HCT116 (cell line): ENCODE measurements at regions not wholly inside any gene's neighbourhood (a gene's known extent, or its start where the extent isn't known, plus 50 kb on each side); places are given as distances from the start of the nearest gene placed in this dataset.

Experiments used
- ATAC-seq: fragments of 200-7000 bp; cut with Tn5 transposase; 2 replicates; pipeline ENCODE4 v1.9.1; 2020; ENCODE audit warnings: mild to moderate bottlenecking, moderate library complexity
- BruUV-seq: library from RNA; stranded (reverse); fragments of 400-500 nt; replicated peaks from 2 replicates; lab custom pipeline; 2021; lab: Mats Ljungman, UMichigan
- CTCF ChIA-PET: fragments of 300-600 bp; sonication (Branson Sonifier 250); formaldehyde crosslinking; loops from one replicate; lab custom pipeline; 2021; ENCODE audit warnings: antibody characterized with exemption; lab: Charles Lee
- POLR2A ChIA-PET: fragments of 300-600, 350-600 bp; sonication (Branson Sonifier 250); formaldehyde crosslinking; loops from one replicate; lab custom pipeline; 2021; ENCODE audit warnings: antibody characterized with exemption; lab: Charles Lee
- RAD21 ChIA-PET, 2 experiments: fragments of 300-600 bp; sonication (Branson Sonifier 250); formaldehyde crosslinking; loops; one replicate each; lab custom pipeline; 2023; ENCODE audit warnings: low total read pairs in 2 of 2; ENCODE audit not compliant: uncharacterized antibody in 2 of 2, unreplicated experiment in 2 of 2, low non-redundant PET in 1 of 2; lab: Charles Lee
- DNase-seq: peaks from one replicate; pipeline ENCODE4 v3.0.0-alpha.2; 2010; ENCODE audit warnings: low read depth, low spot score
- H2AFZ ChIP-seq: fragments of 200-600 bp; shearing (Covaris generic), sonication (generic); 2 replicates; pipeline ENCODE4 v1.6.1; 2017; ENCODE audit warnings: low read depth, mixed run types, mixed read lengths, antibody characterized with exemption, low read length; ENCODE audit not compliant: poor library complexity, severe bottlenecking
- H3K27ac ChIP-seq: 2 replicates; pipeline ENCODE4 v1.5.1; 2012; ENCODE audit warnings: low read depth, low read length
- H3K27me3 ChIP-seq: fragments of 200-600 bp; sonication (generic); 2 replicates; pipeline ENCODE4 v1.6.1; 2016; ENCODE audit warnings: mixed run types, low read length, mixed read lengths; ENCODE audit not compliant: insufficient read depth
- H3K36me3 ChIP-seq, 2 experiments: fragments of 200-500 bp in 1 of 2; fragments of 200-600 bp in 1 of 2; sonication (Bioruptor generic) in 1 of 2; sonication (generic) in 1 of 2; 2 replicates each; pipeline versions ENCODE4 v1.5.1 to v1.6.1; 2014 to 2016; ENCODE audit warnings: low read length in 2 of 2, inconsistent platforms in 1 of 2, mixed read lengths in 1 of 2, mixed run types in 1 of 2; ENCODE audit not compliant: insufficient read depth in 2 of 2, control insufficient read depth in 1 of 2
- H3K4me1 ChIP-seq, 2 experiments: fragments of 200-600 bp in 1 of 2; sonication (generic) in 1 of 2; 2 replicates each; pipeline versions ENCODE4 v1.5.1 to v1.6.1; 2012 to 2017; ENCODE audit warnings: low read length in 2 of 2, inconsistent platforms in 1 of 2, mild to moderate bottlenecking in 1 of 2, mixed read lengths in 1 of 2, mixed run types in 1 of 2, moderate library complexity in 1 of 2; ENCODE audit not compliant: insufficient read depth in 2 of 2, control insufficient read depth in 1 of 2
- H3K4me2 ChIP-seq: fragments of 200-600 bp; sonication (generic); 2 replicates; pipeline ENCODE4 v1.6.1; 2017; ENCODE audit warnings: mixed run types, low read length, mixed read lengths
- H3K4me3 ChIP-seq, 2 experiments: fragments of 200-600 bp in 1 of 2; sonication (generic) in 1 of 2; replicated peaks in 1 of 2; 2 replicates each; pipeline ENCODE4 v1.5.1; 2011 to 2016; ENCODE audit warnings: low read length in 2 of 2, control low read depth in 1 of 2, low read depth in 1 of 2, mild to moderate bottlenecking in 1 of 2, mixed read lengths in 1 of 2, mixed run types in 1 of 2
- H3K79me2 ChIP-seq: fragments of 200-600 bp; sonication (generic); 2 replicates; pipeline ENCODE4 v1.6.1; 2017; ENCODE audit warnings: mild to moderate bottlenecking, mixed run types, low read length, moderate library complexity, mixed read lengths; ENCODE audit not compliant: insufficient read depth
- H3K9ac ChIP-seq: fragments of 200-600 bp; sonication (generic); 2 replicates; pipeline ENCODE4 v1.6.1; 2016; ENCODE audit warnings: low read length, mixed read lengths
- H3K9me2 ChIP-seq: fragments of 200-600 bp; sonication (generic), shearing (Covaris generic); 2 replicates; pipeline ENCODE4 v1.6.1; 2017; ENCODE audit warnings: mixed run types, mild to moderate bottlenecking, moderate library complexity; ENCODE audit not compliant: insufficient read depth
- H3K9me3 ChIP-seq, 2 experiments: fragments of 200-500 bp in 1 of 2; fragments of 200-600 bp in 1 of 2; sonication (Bioruptor generic) in 1 of 2; sonication (generic) in 1 of 2; 2 replicates each; pipeline ENCODE4 v1.6.1; 2014 to 2017; ENCODE audit warnings: low read length in 2 of 2, mixed read lengths in 2 of 2, inconsistent platforms in 1 of 2, low read depth in 1 of 2, mild to moderate bottlenecking in 1 of 2, mixed run types in 1 of 2, moderate library complexity in 1 of 2; ENCODE audit not compliant: control insufficient read depth in 1 of 2, insufficient read depth in 1 of 2
- H4K20me1 ChIP-seq: fragments of 200-600 bp; sonication (generic), shearing (Covaris generic); 2 replicates; pipeline ENCODE4 v1.6.1; 2017; ENCODE audit warnings: mixed run types, mild to moderate bottlenecking, moderate library complexity; ENCODE audit not compliant: insufficient read depth
- CBX3 ChIP-seq: IDR thresholded peaks from 2 replicates; pipeline ENCODE4 v1.6.1; 2012; ENCODE audit warnings: low read depth
- CEBPB ChIP-seq: IDR thresholded peaks from 2 replicates; pipeline ENCODE4 v1.6.1; 2012; ENCODE audit warnings: low read depth
- ELF1 ChIP-seq: IDR thresholded peaks from 2 replicates; pipeline ENCODE4 v1.6.1; 2012; ENCODE audit warnings: low read depth, borderline replicate concordance
- EZH2 ChIP-seq: fragments of 200-600 bp; sonication (generic); IDR thresholded peaks from 2 replicates; pipeline ENCODE4 v1.6.1; 2017; ENCODE audit warnings: antibody characterized with exemption, mixed run types
- EZH2phosphoT487 ChIP-seq: fragments of 200-600 bp; IDR thresholded peaks from 2 replicates; pipeline ENCODE4 v1.6.1; 2018; ENCODE audit warnings: antibody characterized with exemption, borderline replicate concordance
- JUND ChIP-seq: IDR thresholded peaks from 2 replicates; pipeline ENCODE4 v1.6.1; 2012
- POLR2AphosphoS5 ChIP-seq: IDR thresholded peaks from 2 replicates; pipeline ENCODE4 v1.6.1; 2011; ENCODE audit warnings: mild to moderate bottlenecking, low read depth, low read length, moderate library complexity
- RAD21 ChIP-seq: IDR thresholded peaks from 2 replicates; pipeline ENCODE4 v1.6.1; 2012; ENCODE audit warnings: low read depth, mild to moderate bottlenecking
- SIN3A ChIP-seq: IDR thresholded peaks from 2 replicates; pipeline ENCODE4 v1.6.1; 2012; ENCODE audit warnings: low read depth
- SP1 ChIP-seq: IDR thresholded peaks from 2 replicates; pipeline ENCODE4 v1.6.1; 2012; ENCODE audit warnings: low read depth
- SRF ChIP-seq: IDR thresholded peaks from 2 replicates; pipeline ENCODE4 v1.6.1; 2012; ENCODE audit warnings: low read depth
- TCF7L2 ChIP-seq: IDR thresholded peaks from 2 replicates; pipeline ENCODE4 v1.7.0; 2011; ENCODE audit warnings: borderline replicate concordance, inconsistent platforms; ENCODE audit not compliant: insufficient read depth, insufficient read length; ENCODE audit errors: extremely low read depth
- YY1 ChIP-seq: IDR thresholded peaks from 2 replicates; pipeline ENCODE4 v1.6.1; 2011; ENCODE audit warnings: low read length, low read depth, moderate library complexity, mild to moderate bottlenecking; ENCODE audit not compliant: insufficient replicate concordance; ENCODE audit errors: extremely low read depth
- ZFX ChIP-seq: fragments of 450-650 bp; IDR thresholded peaks from 2 replicates; pipeline ENCODE4 v1.6.1; 2017
- intact Hi-C: fragments of 100-400 bp; cut with micrococcal nuclease; formaldehyde crosslinking; loops from 2 replicates; pipeline ENCODE4 v1.10.0; 2022
- TF ChIP-seq, protein P1 (sequence below): IDR thresholded peaks from 2 replicates; pipeline ENCODE4 v1.6.1; 2012
- TF ChIP-seq, protein P2 (sequence below): IDR thresholded peaks from 2 replicates; pipeline ENCODE4 v1.6.1; 2012; ENCODE audit warnings: low read depth
- TF ChIP-seq, protein P3 (sequence below): IDR thresholded peaks from 2 replicates; pipeline ENCODE4 v1.6.1; 2011; ENCODE audit warnings: mild to moderate bottlenecking, low read length, moderate library complexity; ENCODE audit not compliant: insufficient replicate concordance; ENCODE audit errors: extremely low read depth

DNA sequence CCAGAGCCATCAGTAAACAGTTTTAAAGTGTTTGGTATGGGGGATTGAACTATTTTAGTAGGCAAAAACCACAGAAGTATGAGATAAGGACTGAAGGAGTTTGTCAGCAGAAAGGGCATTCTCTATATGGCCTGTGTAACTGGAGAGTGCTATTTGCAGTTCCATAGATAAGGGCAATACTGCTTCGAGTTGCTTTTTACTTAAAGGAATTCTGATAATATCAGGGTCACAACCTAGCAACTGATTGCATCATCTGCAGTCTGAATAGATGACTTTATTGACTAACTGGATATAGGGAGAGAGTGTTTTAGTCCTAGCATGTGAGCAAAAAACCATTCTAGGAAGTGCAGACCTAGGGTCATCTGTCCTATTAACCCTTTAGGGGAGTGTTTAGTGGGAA is 645.2 kb upstream of the PTPRD start:
- Histone ChIP-seq H3K36me3 (no peaks in the 10 kb centered on the region), H3K4me2 (no peak overlapping the region), H2AFZ (no peak overlapping the region), H3K4me1 (no peaks in the 10 kb centered on the region), H3K27ac (no peak overlapping the region), H4K20me1 (no peaks in the 10 kb centered on the region), H3K9me2 (no peaks in the 10 kb centered on the region), H3K9ac (no peak overlapping the region), H3K9me3 (peaks cover 3 to 17% of the 10 kb centered on the region in 2 experiments; a peak in 3 of 4 replicates), H3K4me3 (no peak overlapping the region), H3K27me3 (no peaks in the 10 kb centered on the region)
- no peak for DNase-seq
- ChIA-PET POLR2A (no interaction called here), RAD21 (no interaction called here)
- no TSS peak for BruUV-seq
- TF ChIP-seq SRF (no peak), JUND (no peak), ELF1 (no peak), SP1 (no peak), CEBPB (no peak), TCF7L2 (no peak), CBX3 (no peak), POLR2AphosphoS5 (no peak), YY1 (no peak), ZFX (no peak), EZH2 (no peak), RAD21 (no peak), SIN3A (no peak), EZH2phosphoT487 (no peak)
- TF ChIP-seq, protein P1, sequence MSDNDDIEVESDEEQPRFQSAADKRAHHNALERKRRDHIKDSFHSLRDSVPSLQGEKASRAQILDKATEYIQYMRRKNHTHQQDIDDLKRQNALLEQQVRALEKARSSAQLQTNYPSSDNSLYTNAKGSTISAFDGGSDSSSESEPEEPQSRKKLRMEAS: no peak
- TF ChIP-seq, protein P2, sequence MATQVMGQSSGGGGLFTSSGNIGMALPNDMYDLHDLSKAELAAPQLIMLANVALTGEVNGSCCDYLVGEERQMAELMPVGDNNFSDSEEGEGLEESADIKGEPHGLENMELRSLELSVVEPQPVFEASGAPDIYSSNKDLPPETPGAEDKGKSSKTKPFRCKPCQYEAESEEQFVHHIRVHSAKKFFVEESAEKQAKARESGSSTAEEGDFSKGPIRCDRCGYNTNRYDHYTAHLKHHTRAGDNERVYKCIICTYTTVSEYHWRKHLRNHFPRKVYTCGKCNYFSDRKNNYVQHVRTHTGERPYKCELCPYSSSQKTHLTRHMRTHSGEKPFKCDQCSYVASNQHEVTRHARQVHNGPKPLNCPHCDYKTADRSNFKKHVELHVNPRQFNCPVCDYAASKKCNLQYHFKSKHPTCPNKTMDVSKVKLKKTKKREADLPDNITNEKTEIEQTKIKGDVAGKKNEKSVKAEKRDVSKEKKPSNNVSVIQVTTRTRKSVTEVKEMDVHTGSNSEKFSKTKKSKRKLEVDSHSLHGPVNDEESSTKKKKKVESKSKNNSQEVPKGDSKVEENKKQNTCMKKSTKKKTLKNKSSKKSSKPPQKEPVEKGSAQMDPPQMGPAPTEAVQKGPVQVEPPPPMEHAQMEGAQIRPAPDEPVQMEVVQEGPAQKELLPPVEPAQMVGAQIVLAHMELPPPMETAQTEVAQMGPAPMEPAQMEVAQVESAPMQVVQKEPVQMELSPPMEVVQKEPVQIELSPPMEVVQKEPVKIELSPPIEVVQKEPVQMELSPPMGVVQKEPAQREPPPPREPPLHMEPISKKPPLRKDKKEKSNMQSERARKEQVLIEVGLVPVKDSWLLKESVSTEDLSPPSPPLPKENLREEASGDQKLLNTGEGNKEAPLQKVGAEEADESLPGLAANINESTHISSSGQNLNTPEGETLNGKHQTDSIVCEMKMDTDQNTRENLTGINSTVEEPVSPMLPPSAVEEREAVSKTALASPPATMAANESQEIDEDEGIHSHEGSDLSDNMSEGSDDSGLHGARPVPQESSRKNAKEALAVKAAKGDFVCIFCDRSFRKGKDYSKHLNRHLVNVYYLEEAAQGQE: no peak
- TF ChIP-seq, protein P3, sequence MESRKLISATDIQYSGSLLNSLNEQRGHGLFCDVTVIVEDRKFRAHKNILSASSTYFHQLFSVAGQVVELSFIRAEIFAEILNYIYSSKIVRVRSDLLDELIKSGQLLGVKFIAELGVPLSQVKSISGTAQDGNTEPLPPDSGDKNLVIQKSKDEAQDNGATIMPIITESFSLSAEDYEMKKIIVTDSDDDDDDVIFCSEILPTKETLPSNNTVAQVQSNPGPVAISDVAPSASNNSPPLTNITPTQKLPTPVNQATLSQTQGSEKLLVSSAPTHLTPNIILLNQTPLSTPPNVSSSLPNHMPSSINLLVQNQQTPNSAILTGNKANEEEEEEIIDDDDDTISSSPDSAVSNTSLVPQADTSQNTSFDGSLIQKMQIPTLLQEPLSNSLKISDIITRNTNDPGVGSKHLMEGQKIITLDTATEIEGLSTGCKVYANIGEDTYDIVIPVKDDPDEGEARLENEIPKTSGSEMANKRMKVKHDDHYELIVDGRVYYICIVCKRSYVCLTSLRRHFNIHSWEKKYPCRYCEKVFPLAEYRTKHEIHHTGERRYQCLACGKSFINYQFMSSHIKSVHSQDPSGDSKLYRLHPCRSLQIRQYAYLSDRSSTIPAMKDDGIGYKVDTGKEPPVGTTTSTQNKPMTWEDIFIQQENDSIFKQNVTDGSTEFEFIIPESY: no peak
- TF ChIP-seq, all 23 proteins: peak for 0
- CTCF ChIA-PET: no interaction called here
- no peaks in the 10 kb centered on the region for H3K79me2 ChIP-seq
- intact Hi-C loops: no loop called here
- no peak for ATAC-seq
